GM21717 (cell line): ENCODE measurements at regions not wholly inside any gene's neighbourhood (a gene's known extent, or its start where the extent isn't known, plus 50 kb on each side); places are given as distances from the start of the nearest gene placed in this dataset.

Source experiments
- ATAC-seq: cut with Tn5 transposase; IDR thresholded peaks from one replicate; pipeline ENCODE4 v1.9.1; 2021; ENCODE audit warnings: mild to moderate bottlenecking, moderate library complexity; ENCODE audit not compliant: unreplicated experiment

DNA sequence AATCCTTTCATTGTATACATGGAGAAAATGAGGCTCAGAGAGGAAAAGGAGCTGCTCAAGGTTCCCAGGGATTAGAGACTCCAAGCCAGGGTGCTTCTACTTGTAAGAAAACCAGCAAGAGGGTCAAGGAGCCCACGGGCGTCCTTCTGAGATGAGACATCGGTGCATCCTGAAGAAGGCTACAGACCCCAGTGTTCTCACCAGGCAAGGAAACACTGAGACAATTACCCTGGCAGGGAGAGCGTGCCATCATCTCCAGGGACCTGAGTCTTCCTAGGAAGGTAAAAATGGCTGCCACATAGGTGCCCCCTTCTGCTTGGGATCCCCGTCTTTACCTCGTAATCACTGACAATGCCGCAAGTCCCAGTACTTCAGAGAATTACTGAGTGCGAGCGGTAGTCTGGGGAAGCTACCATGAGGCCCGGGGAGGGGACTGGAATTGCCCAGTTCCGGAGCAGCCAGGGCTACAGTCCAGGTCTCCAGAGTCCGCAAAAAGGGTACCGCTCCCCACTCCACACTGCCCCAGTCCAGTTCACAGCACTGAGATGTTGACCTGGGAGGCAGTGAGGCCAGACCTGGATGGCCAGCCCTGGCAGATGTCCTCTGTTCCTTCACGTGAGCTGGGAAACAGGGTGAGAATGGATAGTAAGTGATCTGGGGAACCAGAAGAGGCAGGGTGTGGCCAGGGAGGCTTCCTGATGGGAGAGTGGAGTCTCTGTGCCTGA lies 164.7 kb upstream of the SMAD3 start:
- no peak for ATAC-seq

GRCh38 chr15:66901336-66902100 lies 163.9 kb upstream of the SMAD3 start:
- ATAC-seq = no peak

DNA sequence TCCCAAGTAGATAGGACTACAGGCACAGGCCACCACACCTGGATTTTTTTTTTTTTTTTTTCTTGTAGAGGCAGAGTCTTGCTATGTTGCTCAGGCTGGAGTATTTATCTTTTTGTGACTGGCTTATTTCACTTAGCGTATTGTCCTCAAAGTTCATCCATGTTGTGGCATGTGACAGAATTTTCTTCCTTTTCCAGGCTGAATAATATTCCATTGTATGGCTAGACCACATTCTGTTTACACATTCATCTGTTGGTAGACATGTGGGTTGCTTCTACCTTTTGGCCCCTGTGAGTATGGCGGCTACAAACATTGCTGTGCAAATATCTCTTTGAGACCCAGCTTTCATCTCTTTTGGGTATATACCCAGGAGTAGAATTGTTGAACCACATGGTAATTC lies 160.2 kb upstream of the SMAD3 start:
- no peak for ATAC-seq

DNA sequence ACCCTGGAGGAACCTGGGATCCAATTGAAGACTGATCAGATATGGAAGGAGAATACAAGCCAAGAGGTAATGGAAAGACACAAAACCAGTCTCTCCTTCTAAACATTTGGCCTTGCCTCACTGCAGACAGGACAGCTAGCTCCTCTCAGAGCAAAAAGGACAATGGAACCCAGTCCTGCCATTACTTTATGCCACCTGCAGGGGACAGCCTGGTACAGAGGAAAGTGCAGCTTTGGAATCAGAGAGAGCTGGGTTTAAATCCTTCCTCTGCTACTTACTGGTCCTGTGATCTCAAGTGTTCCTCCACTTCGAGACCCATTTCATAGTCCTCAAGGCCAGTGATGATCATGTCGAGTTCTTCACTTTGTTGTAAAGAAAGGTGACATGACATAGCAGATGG lies 159.4 kb upstream of the SMAD3 start:
- no peak for ATAC-seq

GRCh38 chr15:66906668-66907614 lies 158.5 kb upstream of the SMAD3 start:
- ATAC-seq = no peak

- no peak for ATAC-seq
Measured at GRCh38 chr15:66907826-66908743, 157.3 kb upstream of the SMAD3 start.

DNA sequence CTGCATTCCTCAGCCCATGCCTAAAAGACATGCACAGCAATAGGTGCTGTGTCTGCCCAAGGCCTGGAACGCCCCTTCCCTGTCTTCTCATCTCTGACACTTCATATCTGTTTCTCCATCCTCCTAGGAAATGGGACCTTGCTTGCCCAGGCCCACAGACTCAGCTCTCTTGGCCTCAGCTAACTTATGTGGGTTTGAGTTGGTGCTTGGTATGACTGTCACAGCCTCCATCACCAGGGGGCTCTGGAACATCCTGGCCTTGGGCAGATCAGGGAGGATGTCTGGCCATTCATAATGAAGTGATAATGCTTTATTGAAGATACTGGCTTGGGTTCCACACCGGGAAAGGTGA lies 156.7 kb upstream of the SMAD3 start:
- ATAC-seq = no peak

DNA sequence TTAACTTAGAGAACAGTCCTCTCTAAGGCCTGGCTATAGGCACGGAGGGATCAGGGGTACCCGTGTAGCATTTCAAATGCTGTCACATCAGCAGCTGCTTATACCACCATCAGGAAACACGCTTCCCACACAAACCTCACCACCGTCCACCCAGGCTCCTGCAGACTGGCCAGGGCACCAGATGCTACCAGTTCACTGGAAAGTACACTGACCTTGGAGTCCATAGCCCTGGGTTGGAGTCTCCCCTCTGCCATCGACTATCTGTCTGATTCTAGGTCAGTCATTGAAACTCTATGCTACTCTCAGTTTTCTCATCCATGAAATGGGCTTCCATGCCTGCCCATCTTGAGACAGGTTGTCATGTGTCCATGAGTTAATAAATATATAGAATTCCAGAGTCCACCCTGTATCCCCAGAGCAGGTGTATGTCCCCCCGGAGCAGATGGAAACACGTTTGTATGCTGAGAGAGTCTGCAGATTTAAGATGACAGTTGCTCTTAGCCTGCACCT lies 156.0 kb upstream of the SMAD3 start:
- ATAC-seq = no peak

DNA sequence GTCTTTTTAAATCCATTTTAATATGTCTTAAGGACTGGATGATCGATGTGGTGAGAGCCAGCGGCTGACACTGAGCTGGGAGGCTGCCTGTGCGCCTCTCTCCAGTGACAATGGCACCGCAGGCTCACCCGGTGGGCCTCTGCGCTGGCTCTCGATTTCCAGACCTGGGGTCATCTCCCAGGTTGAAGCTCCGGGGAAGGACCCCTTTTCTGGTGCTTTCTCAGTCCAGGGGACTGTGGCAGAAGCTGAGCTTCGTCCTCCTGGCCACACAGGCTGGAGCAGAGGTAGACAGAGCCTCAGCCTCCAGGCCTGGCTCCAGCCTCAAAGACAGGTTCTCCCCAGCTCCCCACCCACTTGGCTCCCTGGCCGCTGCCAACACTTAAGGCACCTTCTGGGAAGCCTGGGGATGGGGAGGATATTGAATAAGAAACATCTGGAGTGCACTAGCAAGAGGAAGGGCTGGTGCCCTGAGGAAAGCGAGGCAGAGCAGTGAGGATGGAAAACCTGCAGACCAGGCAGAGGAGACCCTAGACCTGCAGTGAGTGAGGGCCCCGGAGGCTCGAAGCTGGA lies 154.2 kb upstream of the SMAD3 start:
- no peak for ATAC-seq

GRCh38 chr15:66912001-66912400 lies 153.4 kb upstream of the SMAD3 start:
- no peak for ATAC-seq

- no peak for ATAC-seq
Measured at GRCh38 chr15:66912441-66912840, 153.0 kb upstream of the SMAD3 start.

DNA sequence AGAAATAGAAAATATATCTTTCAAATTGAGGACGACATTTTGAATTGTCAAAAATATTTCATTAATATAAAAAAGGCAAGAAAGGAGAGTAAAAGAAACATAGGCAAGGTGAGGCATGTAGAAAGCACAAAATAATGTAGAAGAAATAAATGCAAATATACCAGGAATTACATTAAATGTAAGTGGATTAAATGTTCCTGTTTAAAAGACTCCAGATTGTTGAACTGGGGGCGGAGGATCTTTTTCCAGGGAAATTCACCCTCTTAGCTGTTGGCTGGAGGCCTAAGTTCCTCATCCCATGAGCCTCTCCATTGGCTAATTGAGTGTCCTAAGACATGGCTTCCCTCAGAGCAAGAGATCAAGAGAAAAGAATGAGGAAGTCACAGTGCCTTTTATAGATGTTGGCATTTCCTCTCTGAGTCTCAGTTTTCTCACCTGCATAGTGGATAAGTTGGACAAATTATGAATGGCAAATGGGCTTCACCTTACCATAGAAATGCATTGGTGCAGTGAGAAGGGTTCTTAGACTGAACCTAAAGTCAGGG lies 147.4 kb upstream of the SMAD3 start:
- ATAC-seq = no peak

GRCh38 chr15:66919421-66919820 lies 146.0 kb upstream of the SMAD3 start:
- ATAC-seq = no peak

GRCh38 chr15:66921319-66921915 lies 144.0 kb upstream of the SMAD3 start:
- ATAC-seq = no peak

DNA sequence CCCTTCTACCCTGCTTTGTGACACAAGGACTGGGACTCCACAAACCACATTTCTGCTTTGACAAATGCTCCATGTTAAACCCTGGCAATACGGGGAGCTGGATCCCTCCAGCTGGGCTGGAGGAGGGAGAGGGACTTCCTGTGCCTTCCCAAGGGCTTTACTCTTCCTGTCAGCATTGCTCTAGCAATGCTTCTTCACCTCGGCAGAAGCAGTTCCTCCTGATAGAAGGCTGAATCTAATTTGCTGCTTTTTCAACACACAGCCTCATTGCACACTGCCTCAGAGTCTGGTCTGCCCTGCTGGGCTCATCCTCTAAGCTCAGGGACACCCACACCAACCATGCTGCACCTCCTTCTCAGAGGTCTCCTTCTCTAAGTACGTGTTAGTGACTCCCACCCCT lies 142.8 kb upstream of the SMAD3 start:
- ATAC-seq = no peak

DNA sequence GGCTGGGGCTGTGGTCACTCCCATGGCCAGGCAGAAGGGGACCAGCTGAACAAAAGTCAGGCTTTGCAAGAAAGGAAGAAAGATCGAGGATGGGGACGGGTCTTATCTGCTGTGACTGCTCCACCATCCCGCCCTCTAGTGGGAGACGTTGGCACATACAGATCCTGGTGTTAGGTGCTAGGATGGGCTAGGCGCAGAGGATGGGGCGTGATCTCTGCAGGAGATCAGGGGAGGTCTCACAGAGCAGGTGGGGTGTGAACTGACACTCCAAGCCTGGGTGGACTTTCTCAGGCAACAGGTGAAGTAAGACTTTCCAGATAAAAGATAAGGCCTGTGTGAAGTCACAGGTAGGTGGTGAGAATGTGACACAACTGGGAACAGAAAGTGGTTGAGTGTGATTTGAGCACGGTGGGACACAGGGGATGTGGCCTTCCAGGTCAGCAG lies 141.9 kb upstream of the SMAD3 start:
- no peak for ATAC-seq

DNA sequence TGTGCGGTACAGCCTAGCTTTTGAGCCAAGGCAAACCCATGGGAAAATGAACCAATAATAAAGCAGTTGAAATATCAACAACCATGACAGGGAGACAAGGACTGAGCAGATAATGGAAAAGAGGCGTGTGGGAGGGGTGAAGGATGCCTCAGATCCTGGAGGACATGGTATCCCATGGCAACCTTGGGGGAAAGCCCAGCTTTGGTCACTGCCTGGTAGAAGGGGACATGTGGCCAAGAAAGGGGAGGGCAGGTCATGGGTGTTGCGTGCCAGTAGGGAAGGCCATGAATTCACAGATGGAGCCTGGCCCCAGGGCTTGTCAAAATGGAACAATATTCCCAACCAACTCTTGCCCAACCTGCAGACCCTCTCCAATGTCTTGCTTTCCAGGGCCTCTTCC lies 140.5 kb upstream of the SMAD3 start:
- ATAC-seq = no peak

DNA sequence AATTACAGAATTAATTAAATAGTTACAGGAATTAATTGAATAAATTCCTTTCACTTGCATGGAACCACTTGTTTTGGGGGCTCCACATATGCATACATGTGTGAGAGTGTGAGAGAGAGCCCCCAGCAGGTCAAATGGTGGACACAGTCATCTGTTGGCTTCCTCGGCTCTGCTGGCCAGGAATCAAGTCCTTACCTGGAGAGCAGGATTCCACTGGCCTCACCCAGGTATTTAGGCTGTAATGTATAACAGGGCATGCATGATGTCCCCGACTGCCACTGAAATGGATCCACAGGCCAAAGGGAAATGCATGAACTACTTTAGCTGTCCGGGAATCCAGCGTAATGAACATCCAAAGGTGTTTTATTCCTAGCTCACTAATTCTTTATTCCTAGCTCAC lies 139.7 kb upstream of the SMAD3 start:
- no peak for ATAC-seq
